ENCODE measurements at regions not wholly inside any gene's neighbourhood (a gene's known extent, or its start where the extent isn't known, plus 50 kb on each side); places are given as distances from the start of the nearest gene placed in this dataset.

GRCh38 chr22:19621373-19622060 is 92.8 kb upstream of the SEPTIN5 start:
- DNase-seq (ENCODE audit: low spot score): no peak

- DNase-seq (ENCODE audit: low spot score): no peak
Measured at GRCh38 chr22:19622061-19622441, 92.3 kb upstream of the SEPTIN5 start.

GRCh38 chr22:19625331-19626041 is 88.8 kb upstream of the SEPTIN5 start:
- DNase-seq (ENCODE audit: low spot score): no peak

- no peak for DNase-seq (ENCODE audit: low spot score)
Measured at GRCh38 chr22:19626042-19626587, 88.2 kb upstream of the SEPTIN5 start.

GRCh38 chr22:19626666-19627065 is 87.6 kb upstream of the SEPTIN5 start:
- DNase-seq (ENCODE audit: low spot score): peak; percentile 20

GRCh38 chr22:19628038-19628776 is 86.1 kb upstream of the SEPTIN5 start:
- peak; percentile 1 for DNase-seq (ENCODE audit: low spot score)

- DNase-seq (ENCODE audit: low spot score): peak; percentile 35
Measured at GRCh38 chr22:19629331-19629719, 85.0 kb upstream of the SEPTIN5 start.

GRCh38 chr22:19629720-19630419 is 84.4 kb upstream of the SEPTIN5 start:
- DNase-seq (ENCODE audit: low spot score): peak; percentile 91

- no peak for DNase-seq (ENCODE audit: low spot score)
Measured at GRCh38 chr22:19630614-19631013, 83.7 kb upstream of the SEPTIN5 start.

GRCh38 chr22:19631899-19632667 is 82.2 kb upstream of the SEPTIN5 start:
- peak; percentile 71 for DNase-seq (ENCODE audit: low spot score)

GRCh38 chr22:19632668-19633148 is 81.6 kb upstream of the SEPTIN5 start:
- DNase-seq (ENCODE audit: low spot score): peak; percentile 71

GRCh38 chr22:19634226-19634975 is 79.9 kb upstream of the SEPTIN5 start:
- DNase-seq (ENCODE audit: low spot score): peak; percentile 62

GRCh38 chr22:19635644-19636043 is 78.7 kb upstream of the SEPTIN5 start:
- DNase-seq (ENCODE audit: low spot score): peak; percentile 9

GRCh38 chr22:19636696-19637407 is 77.5 kb upstream of the SEPTIN5 start:
- DNase-seq (ENCODE audit: low spot score): peak; percentile 49

GRCh38 chr22:19637408-19638281 is 76.7 kb upstream of the SEPTIN5 start:
- DNase-seq (ENCODE audit: low spot score): peak; percentile 88

- peak; percentile 76 for DNase-seq (ENCODE audit: low spot score)
Measured at GRCh38 chr22:19638282-19639015, 75.9 kb upstream of the SEPTIN5 start.

GRCh38 chr22:19639610-19640135 is 74.6 kb upstream of the SEPTIN5 start:
- peak; percentile 45 for DNase-seq (ENCODE audit: low spot score)
